ENCODE measurements at regions not wholly inside any gene's neighbourhood (a gene's known extent, or its start where the extent isn't known, plus 50 kb on each side); places are given as distances from the start of the nearest gene placed in this dataset.
A peak's percentile ranks its signal among the peaks of the same experiment; 100 is the strongest.

- Mint-ChIP-seq H3K27ac (no peak overlapping the region), H3K36me3 (no peaks in the 10 kb centered on the region), H3K9me3 (peaks cover 0 to 1% (median 0%) of the 10 kb centered on the region in 5 donors), H3K4me1 (peaks cover 3 to 10% (median 6%) of the 10 kb centered on the region in 3 donors), H3K27me3 (peaks cover 27 to 66% of the 10 kb centered on the region in 2 donors), H3K4me3 (no peak overlapping the region)
- H3K9me3 ChIP-seq (ENCODE audit: low read length), result no peaks in the 10 kb centered on the region
- no peak for DNase-seq
- H3K27me3 ChIP-seq (ENCODE audit: insufficient read depth, low read length, poor library complexity, severe bottlenecking), result peaks cover 4% of the 10 kb centered on the region
- H3K4me3 ChIP-seq (ENCODE audit: low read length), result no peak overlapping the region
- POLR2A ChIA-PET, result no interaction called here
- H3K36me3 ChIP-seq (ENCODE audit: insufficient read depth, low read length), result no peaks in the 10 kb centered on the region
- peaks cover 15% of the 10 kb centered on the region for H3K4me1 ChIP-seq (ENCODE audit: insufficient read depth, low read length)
- no peak overlapping the region for H3K27ac ChIP-seq (ENCODE audit: low read depth, low read length)
- CTCF ChIA-PET, result no interaction called here
Measured at GRCh38 chr3:194198938-194199337, 63.0 kb downstream of the HES1 start.

DNA sequence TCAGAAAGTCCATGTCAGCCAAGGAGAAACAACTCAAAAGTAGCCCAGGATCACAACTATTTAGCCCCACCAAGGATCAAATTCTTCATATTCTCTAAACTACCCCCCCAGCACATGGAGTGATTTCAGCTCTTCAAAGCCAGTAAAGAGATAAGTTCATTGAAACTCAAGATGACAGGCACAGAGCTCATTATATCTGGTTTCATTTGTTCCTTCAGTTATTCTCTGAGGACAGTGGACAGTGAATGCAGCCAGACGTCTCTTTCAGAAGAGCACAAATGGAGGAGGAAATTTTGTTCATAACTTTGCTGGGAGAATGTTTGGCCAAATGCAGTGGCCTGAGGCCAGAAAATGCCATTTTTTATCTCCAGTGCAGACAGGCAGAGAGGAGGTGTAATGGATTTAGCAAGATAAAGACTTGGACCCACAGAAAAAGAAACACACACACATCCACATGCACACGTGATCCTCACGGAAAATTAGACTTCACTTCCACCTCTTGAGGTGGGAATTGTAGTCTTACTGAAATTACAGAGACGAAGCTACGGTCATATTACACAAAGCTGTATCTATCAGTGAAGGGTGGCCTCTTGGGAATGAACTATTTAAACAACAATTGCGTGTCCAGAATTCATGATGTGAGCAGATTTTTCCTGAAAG is 64.6 kb downstream of the HES1 start:
- POLR2A ChIA-PET, result no interaction called here
- Mint-ChIP-seq H3K4me1 (peaks cover 3 to 12% (median 8%) of the 10 kb centered on the region in 3 donors), H3K36me3 (no peaks in the 10 kb centered on the region), H3K27ac (no peak overlapping the region), H3K9me3 (peaks cover 0 to 1% (median 0%) of the 10 kb centered on the region in 5 donors), H3K27me3 (peaks cover 35 to 78% of the 10 kb centered on the region in 2 donors), H3K4me3 (no peak overlapping the region)
- Histone ChIP-seq H3K27ac (ENCODE audit: low read depth, low read length) (no peak overlapping the region), H3K4me1 (ENCODE audit: insufficient read depth, low read length) (peaks cover 5% of the 10 kb centered on the region), H3K9me3 (ENCODE audit: low read length) (no peaks in the 10 kb centered on the region), H3K4me3 (ENCODE audit: low read length) (no peak overlapping the region), H3K27me3 (ENCODE audit: insufficient read depth, low read length, poor library complexity, severe bottlenecking) (peaks cover 4% of the 10 kb centered on the region), H3K36me3 (ENCODE audit: insufficient read depth, low read length) (no peaks in the 10 kb centered on the region)
- DNase-seq, result no peak
- CTCF ChIA-PET, result no interaction called here

- DNase-seq, result no peak
- Mint-ChIP-seq H3K27me3 (peaks cover 44 to 86% of the 10 kb centered on the region in 2 donors), H3K9me3 (peaks cover 0 to 1% (median 0%) of the 10 kb centered on the region in 5 donors), H3K4me1 (peaks cover 3 to 12% (median 8%) of the 10 kb centered on the region in 3 donors), H3K4me3 (no peak overlapping the region), H3K36me3 (no peaks in the 10 kb centered on the region), H3K27ac (no peak overlapping the region)
- ChIA-PET POLR2A (no interaction called here), CTCF (interaction anchor here (0.8 kb wide), 1 partner anchor 113 kb away, joined by 3 read pairs; no protein-coding TSS in a partner anchor)
- Histone ChIP-seq H3K4me3 (ENCODE audit: low read length) (no peak overlapping the region), H3K27me3 (ENCODE audit: insufficient read depth, low read length, poor library complexity, severe bottlenecking) (peaks cover 4% of the 10 kb centered on the region), H3K4me1 (ENCODE audit: insufficient read depth, low read length) (peaks cover 5% of the 10 kb centered on the region), H3K36me3 (ENCODE audit: insufficient read depth, low read length) (no peaks in the 10 kb centered on the region), H3K9me3 (ENCODE audit: low read length) (no peaks in the 10 kb centered on the region), H3K27ac (ENCODE audit: low read depth, low read length) (no peak overlapping the region)
Measured at GRCh38 chr3:194201953-194202666, 66.2 kb downstream of the HES1 start.

DNA sequence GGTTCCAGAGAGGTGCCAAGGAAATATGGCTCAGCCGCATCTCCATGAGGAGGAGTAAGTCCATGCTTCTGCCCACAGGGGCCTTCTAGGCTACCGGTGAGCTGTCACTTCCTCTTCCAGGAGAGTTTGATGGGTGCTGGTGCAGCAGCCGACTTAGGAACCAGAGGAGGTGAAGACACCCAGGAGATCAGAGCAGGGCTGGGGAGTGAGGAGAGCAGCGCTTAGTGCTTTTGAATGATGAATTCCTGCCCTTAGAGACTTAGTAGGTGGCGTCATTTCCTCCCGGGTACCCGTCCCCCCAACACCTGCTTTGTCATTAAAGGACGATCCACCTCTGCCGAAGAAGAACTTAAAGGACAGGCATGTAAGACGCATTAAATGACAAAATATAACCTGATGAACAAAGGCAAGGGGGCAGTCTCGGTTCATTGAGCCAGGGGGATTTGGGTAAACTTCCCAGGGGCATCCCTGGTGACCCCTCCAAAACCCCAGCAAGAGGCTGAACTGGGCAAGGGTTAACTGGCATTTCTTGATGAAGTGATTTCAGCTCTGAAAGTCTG is 67.6 kb downstream of the HES1 start:
- DNase-seq, result peak in 1 of 5 donors; percentile 32
- Mint-ChIP-seq H3K36me3 (no peaks in the 10 kb centered on the region), H3K4me3 (peak overlapping the region in 6 of 7 donors; percentile 49 to 84 (median 62)), H3K4me1 (peaks cover 3 to 12% (median 8%) of the 10 kb centered on the region in 3 donors), H3K27ac (no peak overlapping the region), H3K27me3 (peaks cover 43 to 80% of the 10 kb centered on the region in 2 donors), H3K9me3 (peaks cover 0 to 1% (median 0%) of the 10 kb centered on the region in 5 donors)
- H3K27me3 ChIP-seq (ENCODE audit: insufficient read depth, low read length, poor library complexity, severe bottlenecking), result peaks cover 4% of the 10 kb centered on the region
- H3K27ac ChIP-seq (ENCODE audit: low read depth, low read length), result no peak overlapping the region
- POLR2A ChIA-PET, result no interaction called here
- peak overlapping the region; percentile 60 for H3K4me3 ChIP-seq (ENCODE audit: low read length)
- H3K9me3 ChIP-seq (ENCODE audit: low read length), result no peaks in the 10 kb centered on the region
- H3K36me3 ChIP-seq (ENCODE audit: insufficient read depth, low read length), result no peaks in the 10 kb centered on the region
- CTCF ChIA-PET, result no interaction called here
- H3K4me1 ChIP-seq (ENCODE audit: insufficient read depth, low read length), result peaks cover 5% of the 10 kb centered on the region

- H3K4me1 ChIP-seq (ENCODE audit: insufficient read depth, low read length), result peaks cover 5% of the 10 kb centered on the region
- H3K36me3 ChIP-seq (ENCODE audit: insufficient read depth, low read length), result no peaks in the 10 kb centered on the region
- peak overlapping the region; percentile 60 for H3K4me3 ChIP-seq (ENCODE audit: low read length)
- ChIA-PET CTCF (no interaction called here), POLR2A (no interaction called here)
- H3K4me3 Mint-ChIP-seq, result peak overlapping the region in 5 of 7 donors; percentile 49 to 84 (median 59)
- H3K27me3 Mint-ChIP-seq, result peaks cover 43 to 74% of the 10 kb centered on the region in 2 donors
- no peak for DNase-seq
- no peaks in the 10 kb centered on the region for H3K9me3 ChIP-seq (ENCODE audit: low read length)
- H3K27me3 ChIP-seq (ENCODE audit: insufficient read depth, low read length, poor library complexity, severe bottlenecking), result peaks cover 4% of the 10 kb centered on the region
- no peak overlapping the region for H3K27ac ChIP-seq (ENCODE audit: low read depth, low read length)
- H3K36me3 Mint-ChIP-seq, result no peaks in the 10 kb centered on the region
- H3K9me3 Mint-ChIP-seq, result peaks cover 0 to 1% (median 0%) of the 10 kb centered on the region in 5 donors
- H3K4me1 Mint-ChIP-seq, result peaks cover 3 to 12% (median 8%) of the 10 kb centered on the region in 3 donors
- no peak overlapping the region for H3K27ac Mint-ChIP-seq
Measured at GRCh38 chr3:194204042-194204987, 68.4 kb downstream of the HES1 start.

GRCh38 chr3:194205675-194206133 is 69.8 kb downstream of the HES1 start:
- Histone ChIP-seq H3K36me3 (ENCODE audit: insufficient read depth, low read length) (no peaks in the 10 kb centered on the region), H3K4me3 (ENCODE audit: low read length) (no peak overlapping the region), H3K9me3 (ENCODE audit: low read length) (no peaks in the 10 kb centered on the region), H3K4me1 (ENCODE audit: insufficient read depth, low read length) (peaks cover 5% of the 10 kb centered on the region), H3K27me3 (ENCODE audit: insufficient read depth, low read length, poor library complexity, severe bottlenecking) (peaks cover 4% of the 10 kb centered on the region), H3K27ac (ENCODE audit: low read depth, low read length) (no peak overlapping the region)
- DNase-seq, result no peak
- H3K36me3 Mint-ChIP-seq, result no peaks in the 10 kb centered on the region
- no peak overlapping the region for H3K4me3 Mint-ChIP-seq
- peaks cover 42 to 65% of the 10 kb centered on the region in 2 donors for H3K27me3 Mint-ChIP-seq
- H3K27ac Mint-ChIP-seq, result no peak overlapping the region
- peaks cover 3 to 12% (median 8%) of the 10 kb centered on the region in 3 donors for H3K4me1 Mint-ChIP-seq
- no peaks in the 10 kb centered on the region for H3K9me3 Mint-ChIP-seq
- POLR2A ChIA-PET, result no interaction called here
- CTCF ChIA-PET, result no interaction called here

GRCh38 chr3:194206320-194206719 is 70.4 kb downstream of the HES1 start:
- H3K4me3 Mint-ChIP-seq, result peak overlapping the region in 1 of 7 donors; percentile 33
- ChIA-PET CTCF (no interaction called here), POLR2A (no interaction called here)
- Histone ChIP-seq H3K9me3 (ENCODE audit: low read length) (no peaks in the 10 kb centered on the region), H3K4me3 (ENCODE audit: low read length) (no peak overlapping the region), H3K27ac (ENCODE audit: low read depth, low read length) (no peak overlapping the region), H3K36me3 (ENCODE audit: insufficient read depth, low read length) (no peaks in the 10 kb centered on the region), H3K27me3 (ENCODE audit: insufficient read depth, low read length, poor library complexity, severe bottlenecking) (peaks cover 4% of the 10 kb centered on the region), H3K4me1 (ENCODE audit: insufficient read depth, low read length) (peaks cover 5% of the 10 kb centered on the region)
- no peaks in the 10 kb centered on the region for H3K9me3 Mint-ChIP-seq
- H3K27me3 Mint-ChIP-seq, result peaks cover 39 to 63% of the 10 kb centered on the region in 2 donors
- DNase-seq, result no peak
- peaks cover 3 to 12% (median 8%) of the 10 kb centered on the region in 3 donors for H3K4me1 Mint-ChIP-seq
- no peak overlapping the region for H3K27ac Mint-ChIP-seq
- no peaks in the 10 kb centered on the region for H3K36me3 Mint-ChIP-seq

Data from CD8-positive, alpha-beta memory T cell (primary cell).